ENCODE measurements at regions not wholly inside any gene's neighbourhood (a gene's known extent, or its start where the extent isn't known, plus 50 kb on each side); places are given as distances from the start of the nearest gene placed in this dataset.

- WGBS, 2 donors = 74 to 85% methylated on average over 4 of the region's 4 CpGs
- Histone ChIP-seq H3K27me3 (ENCODE audit: control insufficient read depth in 3 of 3, insufficient read depth in 3 of 3, low read length in 2 of 3) (no peaks in the 10 kb centered on the region), H3K9me3 (ENCODE audit: control insufficient read depth in 4 of 4, insufficient read depth in 3 of 4, low read length in 3 of 4) (no peaks in the 10 kb centered on the region), H3K4me3 (no peak overlapping the region), H3K36me3 (ENCODE audit: control insufficient read depth in 4 of 4, insufficient read depth in 4 of 4, low read length in 4 of 4) (no peaks in the 10 kb centered on the region), H3K9ac (ENCODE audit: insufficient read depth in 1 of 2, low read length in 2 of 2) (no peak overlapping the region), H3K4me1 (ENCODE audit: control insufficient read depth in 5 of 5, insufficient read depth in 5 of 5, low read length in 5 of 5) (peaks cover 0 to 7% (median 4%) of the 10 kb centered on the region in 5 donors), H3K27ac (ENCODE audit: low read depth in 1 of 2, low read length in 1 of 2) (no peak overlapping the region)
- no peak for TF ChIP-seq CTCF (IDR thresholded peaks at IDR 0.05; ENCODE audit: control extremely low read depth, extremely low read depth)
- no peak for DNase-seq
- ATAC-seq (ENCODE audit: insufficient read depth, low FRiP score) = no peak
Measured at GRCh38 chr15:39392469-39393047, 188.3 kb upstream of the THBS1 start.

GRCh38 chr15:39393575-39394335 is 187.1 kb upstream of the THBS1 start:
- 73 to 88% methylated on average over 4 of the region's 4 CpGs for WGBS, 2 donors
- H3K36me3 ChIP-seq (ENCODE audit: control insufficient read depth in 4 of 4, insufficient read depth in 4 of 4, low read length in 4 of 4) = no peaks in the 10 kb centered on the region
- H3K9me3 ChIP-seq (ENCODE audit: control insufficient read depth in 4 of 4, insufficient read depth in 3 of 4, low read length in 3 of 4) = no peaks in the 10 kb centered on the region
- H3K27me3 ChIP-seq (ENCODE audit: control insufficient read depth in 3 of 3, insufficient read depth in 3 of 3, low read length in 2 of 3) = no peaks in the 10 kb centered on the region
- H3K9ac ChIP-seq (ENCODE audit: insufficient read depth in 1 of 2, low read length in 2 of 2) = no peak overlapping the region
- DNase-seq (no peak), ATAC-seq (ENCODE audit: insufficient read depth, low FRiP score) (no peak)
- no peak overlapping the region for H3K4me3 ChIP-seq
- peaks cover 0 to 6% (median 0%) of the 10 kb centered on the region in 5 donors for H3K4me1 ChIP-seq (ENCODE audit: control insufficient read depth in 5 of 5, insufficient read depth in 5 of 5, low read length in 5 of 5)
- no peak for TF ChIP-seq CTCF (IDR thresholded peaks at IDR 0.05; ENCODE audit: control extremely low read depth, extremely low read depth)
- no peak overlapping the region for H3K27ac ChIP-seq (ENCODE audit: low read depth in 1 of 2, low read length in 1 of 2)

- DNase-seq = no peak
- H3K36me3 ChIP-seq (ENCODE audit: control insufficient read depth in 4 of 4, insufficient read depth in 4 of 4, low read length in 4 of 4) = no peaks in the 10 kb centered on the region
- no peak for TF ChIP-seq CTCF (IDR thresholded peaks at IDR 0.05; ENCODE audit: control extremely low read depth, extremely low read depth)
- ATAC-seq (ENCODE audit: insufficient read depth, low FRiP score) = no peak
- no peak overlapping the region for H3K4me3 ChIP-seq
- H3K4me1 ChIP-seq (ENCODE audit: control insufficient read depth in 5 of 5, insufficient read depth in 5 of 5, low read length in 5 of 5) = peaks cover 0 to 6% (median 0%) of the 10 kb centered on the region in 5 donors
- H3K27me3 ChIP-seq (ENCODE audit: control insufficient read depth in 3 of 3, insufficient read depth in 3 of 3, low read length in 2 of 3) = no peaks in the 10 kb centered on the region
- H3K27ac ChIP-seq (ENCODE audit: low read depth in 1 of 2, low read length in 1 of 2) = no peak overlapping the region
- no peak overlapping the region for H3K9ac ChIP-seq (ENCODE audit: insufficient read depth in 1 of 2, low read length in 2 of 2)
- no peaks in the 10 kb centered on the region for H3K9me3 ChIP-seq (ENCODE audit: control insufficient read depth in 4 of 4, insufficient read depth in 3 of 4, low read length in 3 of 4)
Measured at GRCh38 chr15:39394496-39394895, 186.4 kb upstream of the THBS1 start.
